ENCODE measurements at regions not wholly inside any gene's neighbourhood (a gene's known extent, or its start where the extent isn't known, plus 50 kb on each side); places are given as distances from the start of the nearest gene placed in this dataset.
"Not testable (repeated sequence)": the region's sequence is repeated elsewhere in the genome, so short reads cannot be mapped to it uniquely, and the experiment has no call there.

DNA sequence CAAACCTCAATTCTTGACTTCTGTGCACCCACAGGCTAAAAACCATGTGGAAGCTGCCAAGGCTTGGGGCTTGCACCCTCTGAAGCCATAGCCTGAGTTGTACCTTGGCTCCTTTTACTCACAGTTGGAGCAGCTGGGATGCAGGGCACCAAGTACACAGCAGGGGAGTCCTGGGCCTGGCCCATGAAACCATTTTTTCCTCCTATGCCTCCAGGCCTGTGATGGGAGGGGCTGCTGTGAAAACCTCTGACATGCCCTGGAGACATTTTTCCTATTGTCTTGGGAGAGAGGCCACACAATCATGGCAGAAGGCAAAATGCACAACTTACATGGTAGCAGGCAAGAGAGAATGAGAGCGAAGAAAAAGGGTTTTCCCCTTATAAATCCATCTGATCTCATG is 568.6 kb downstream of the SMARCA1 start:
- TF ChIP-seq EZH2 (IDR thresholded peaks at IDR 0.05; ENCODE audit: borderline replicate concordance, insufficient read depth, low read depth, low read length, poor library complexity, severe bottlenecking): not testable (repeated sequence)
- TF ChIP-seq, protein P1, sequence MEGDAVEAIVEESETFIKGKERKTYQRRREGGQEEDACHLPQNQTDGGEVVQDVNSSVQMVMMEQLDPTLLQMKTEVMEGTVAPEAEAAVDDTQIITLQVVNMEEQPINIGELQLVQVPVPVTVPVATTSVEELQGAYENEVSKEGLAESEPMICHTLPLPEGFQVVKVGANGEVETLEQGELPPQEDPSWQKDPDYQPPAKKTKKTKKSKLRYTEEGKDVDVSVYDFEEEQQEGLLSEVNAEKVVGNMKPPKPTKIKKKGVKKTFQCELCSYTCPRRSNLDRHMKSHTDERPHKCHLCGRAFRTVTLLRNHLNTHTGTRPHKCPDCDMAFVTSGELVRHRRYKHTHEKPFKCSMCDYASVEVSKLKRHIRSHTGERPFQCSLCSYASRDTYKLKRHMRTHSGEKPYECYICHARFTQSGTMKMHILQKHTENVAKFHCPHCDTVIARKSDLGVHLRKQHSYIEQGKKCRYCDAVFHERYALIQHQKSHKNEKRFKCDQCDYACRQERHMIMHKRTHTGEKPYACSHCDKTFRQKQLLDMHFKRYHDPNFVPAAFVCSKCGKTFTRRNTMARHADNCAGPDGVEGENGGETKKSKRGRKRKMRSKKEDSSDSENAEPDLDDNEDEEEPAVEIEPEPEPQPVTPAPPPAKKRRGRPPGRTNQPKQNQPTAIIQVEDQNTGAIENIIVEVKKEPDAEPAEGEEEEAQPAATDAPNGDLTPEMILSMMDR (IDR thresholded peaks at IDR 0.05): not testable (repeated sequence)
